Stimulated activated CD8-positive, alpha-beta memory T cell treated with anti-CD3 and anti-CD28 coated beads, Interleukin-4, amount 100 ng/mL, for 1 hour (primary cell): ENCODE measurements at regions not wholly inside any gene's neighbourhood (a gene's known extent, or its start where the extent isn't known, plus 50 kb on each side); places are given as distances from the start of the nearest gene placed in this dataset.
"Not testable (repeated sequence)": the region's sequence is repeated elsewhere in the genome, so short reads cannot be mapped to it uniquely, and the experiment has no call there.

Experiments
- DNase-seq, 2 donors: peaks; one replicate each; pipeline ENCODE4 v3.0.0-alpha.2; 2020; ENCODE audit warnings: low read depth in 2 of 2, low spot score in 1 of 2

GRCh38 chr20:56689318-56689717 is 60.2 kb downstream of the TFAP2C start:
- no peak for DNase-seq

GRCh38 chr20:56689852-56690485 is 60.9 kb downstream of the TFAP2C start:
- DNase-seq: no peak

DNA sequence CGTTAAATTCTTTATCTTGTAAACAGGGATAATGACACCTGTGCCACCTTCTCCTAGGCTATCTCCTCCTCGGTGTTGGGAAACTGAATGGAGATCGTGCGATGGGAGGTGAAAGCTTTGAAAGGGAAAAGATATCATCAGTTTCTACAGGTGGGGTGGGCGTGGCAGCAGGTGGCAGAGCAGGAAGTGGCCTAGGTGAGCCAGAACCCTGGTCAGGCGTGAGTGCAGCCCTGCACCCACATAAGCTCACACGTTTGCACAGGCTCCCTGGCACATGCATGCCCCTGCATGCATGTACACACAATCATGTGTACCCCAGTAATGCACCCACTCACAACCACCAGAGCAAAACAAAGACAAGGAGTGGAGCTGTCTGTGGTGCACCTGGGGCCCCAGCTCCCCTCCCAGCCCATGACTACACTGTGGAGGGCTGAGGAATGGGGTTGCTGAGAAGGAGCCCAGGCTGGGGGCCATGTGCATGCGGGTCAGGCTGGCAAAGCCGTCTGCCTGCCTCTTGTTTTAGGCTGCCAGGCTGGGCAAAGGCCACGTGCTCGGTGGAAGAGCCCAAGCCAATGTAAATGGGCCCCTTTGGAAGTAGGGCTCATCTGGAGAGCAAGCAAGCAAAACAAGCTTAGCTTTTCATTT is 61.5 kb downstream of the TFAP2C start:
- no peak for DNase-seq

DNA sequence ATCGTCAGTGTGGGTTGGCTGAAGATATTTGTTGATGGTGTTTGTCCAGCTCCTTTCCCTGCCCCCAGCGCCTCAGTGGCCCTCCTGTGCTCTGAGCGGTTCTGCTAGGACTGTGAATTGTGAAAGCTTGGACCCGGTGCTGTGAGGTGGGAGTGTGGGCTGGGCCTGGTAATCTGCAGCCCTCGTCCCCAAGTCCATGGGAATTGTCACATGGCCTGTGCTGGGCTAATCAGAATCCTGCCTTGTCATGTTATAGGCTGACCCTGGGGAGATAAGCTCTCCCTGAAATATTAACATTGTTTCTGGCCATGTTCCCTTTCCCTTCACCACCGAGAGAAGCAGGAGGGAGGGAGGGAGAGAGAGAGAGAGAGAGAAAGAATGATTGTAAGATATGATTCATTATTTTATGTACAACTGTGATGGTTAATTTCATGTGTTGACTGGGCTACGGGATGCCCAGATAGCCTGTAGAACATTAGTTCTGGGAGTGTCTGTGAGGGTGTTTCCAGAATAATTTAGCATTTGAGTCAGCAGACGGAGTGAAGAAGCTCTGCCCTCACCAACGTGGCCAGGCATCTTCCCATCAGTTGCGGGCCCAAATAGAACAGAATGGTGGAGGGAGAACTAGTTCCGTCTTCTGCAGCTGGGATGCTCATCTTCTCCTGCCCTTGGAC is 62.4 kb downstream of the TFAP2C start:
- no peak for DNase-seq

DNA sequence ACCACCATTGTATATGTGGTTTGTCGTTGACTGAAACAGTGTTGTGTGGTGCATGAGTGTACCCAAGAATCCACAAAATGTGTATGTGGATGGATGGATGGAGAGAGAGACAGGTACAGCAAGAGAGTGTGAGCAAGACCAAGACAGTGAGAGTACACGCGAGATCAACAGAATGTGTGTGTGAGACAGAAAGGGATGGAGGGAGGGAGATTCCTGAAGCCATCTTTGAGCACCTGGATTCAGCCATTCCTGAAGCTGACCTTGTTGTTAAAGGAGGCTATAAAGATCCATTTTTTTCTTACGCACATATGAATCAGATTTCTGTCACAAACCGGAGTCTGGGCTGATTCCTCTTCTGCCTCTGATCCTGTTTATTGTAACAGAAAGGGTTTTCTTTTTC is 64.1 kb downstream of the TFAP2C start:
- no peak for DNase-seq

- no peak for DNase-seq
Measured at GRCh38 chr20:56697476-56697875, 68.4 kb downstream of the TFAP2C start.

- DNase-seq: no peak
Measured at GRCh38 chr20:56698297-56698696, 69.2 kb downstream of the TFAP2C start.

DNA sequence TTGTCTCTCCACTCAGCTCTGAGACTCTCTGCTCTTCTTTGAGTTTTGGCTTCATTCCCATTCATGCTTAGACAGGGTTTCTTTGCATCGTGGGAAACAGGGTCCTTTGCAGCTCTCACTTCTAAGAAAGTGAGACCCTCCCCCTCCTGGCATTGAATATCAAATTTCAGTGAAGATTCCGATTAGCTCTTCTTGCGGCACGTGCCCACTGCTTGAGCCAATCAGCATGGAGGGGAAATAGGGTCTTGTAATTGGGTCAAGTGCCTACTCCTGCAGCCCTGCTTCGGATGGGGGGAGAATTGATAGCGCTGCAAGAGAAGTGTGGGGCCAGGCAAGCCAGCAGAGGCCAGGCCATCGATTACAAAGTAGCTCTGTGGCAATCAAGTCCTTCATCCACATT is 69.6 kb downstream of the TFAP2C start:
- no peak for DNase-seq

DNA sequence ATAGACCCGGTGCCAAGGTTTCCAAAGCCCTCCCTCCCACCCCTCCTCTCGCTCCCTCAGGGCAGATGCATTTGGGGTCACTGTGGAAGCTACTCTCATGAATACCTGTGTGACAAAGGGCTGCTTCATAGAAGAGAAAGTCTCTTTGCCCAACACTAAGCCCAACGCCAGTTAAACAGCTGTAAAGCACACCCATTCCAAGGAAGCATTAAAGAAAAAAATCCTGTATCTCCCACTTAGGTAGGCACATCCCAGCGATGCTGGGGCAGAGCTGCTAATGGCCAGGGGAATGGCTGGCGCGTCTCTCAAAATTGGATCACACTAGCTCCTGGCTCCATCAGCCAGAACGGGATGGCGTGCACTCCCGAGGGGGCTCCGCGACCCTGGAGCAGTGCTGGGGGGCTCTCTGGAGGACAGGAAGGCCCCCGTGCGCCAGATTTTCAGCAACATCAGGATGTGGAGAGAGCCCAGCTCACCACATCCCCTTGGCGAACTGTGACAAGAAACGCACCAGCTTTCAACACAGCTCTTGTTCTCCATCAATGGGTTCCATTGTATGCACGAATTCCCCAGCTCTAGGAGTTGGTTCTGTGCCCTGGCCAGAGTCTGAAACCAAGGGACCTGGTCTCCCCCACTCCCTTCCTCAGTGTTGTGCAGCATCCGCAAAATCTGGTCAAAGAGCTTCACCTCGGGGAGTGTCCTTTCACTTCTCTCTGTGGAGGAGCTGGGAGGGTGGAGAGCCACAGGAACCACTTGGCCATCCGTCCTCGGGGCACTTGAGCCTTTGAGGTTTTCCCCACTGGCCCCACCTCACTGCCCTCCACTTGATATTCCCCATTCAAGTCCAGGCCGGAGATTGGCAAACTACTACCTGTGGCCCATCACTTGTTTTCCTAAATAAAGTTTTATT is 74.1 kb downstream of the TFAP2C start:
- no peak for DNase-seq

GRCh38 chr20:56706867-56707360 is 77.8 kb downstream of the TFAP2C start:
- no peak for DNase-seq

DNA sequence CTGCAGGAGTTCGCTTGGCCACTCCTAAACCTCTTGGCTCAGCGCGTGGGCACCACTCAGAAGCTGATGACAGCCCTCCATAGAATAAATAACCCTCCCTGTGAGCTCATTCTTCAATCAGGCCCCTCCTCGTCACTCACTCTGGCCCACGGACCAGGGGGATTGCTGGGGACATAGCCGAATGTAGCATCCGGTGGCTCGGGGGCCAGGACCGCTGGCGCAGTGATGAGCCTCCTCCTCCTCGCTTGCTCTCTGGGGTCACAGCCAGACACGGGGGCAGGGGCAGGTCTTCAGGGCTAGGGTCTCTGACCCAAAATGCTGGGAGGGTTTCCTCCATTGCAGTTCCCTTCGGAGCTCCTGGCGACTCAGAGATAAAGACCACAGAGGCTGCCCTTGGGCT is 79.9 kb downstream of the TFAP2C start:
- no peak for DNase-seq

DNA sequence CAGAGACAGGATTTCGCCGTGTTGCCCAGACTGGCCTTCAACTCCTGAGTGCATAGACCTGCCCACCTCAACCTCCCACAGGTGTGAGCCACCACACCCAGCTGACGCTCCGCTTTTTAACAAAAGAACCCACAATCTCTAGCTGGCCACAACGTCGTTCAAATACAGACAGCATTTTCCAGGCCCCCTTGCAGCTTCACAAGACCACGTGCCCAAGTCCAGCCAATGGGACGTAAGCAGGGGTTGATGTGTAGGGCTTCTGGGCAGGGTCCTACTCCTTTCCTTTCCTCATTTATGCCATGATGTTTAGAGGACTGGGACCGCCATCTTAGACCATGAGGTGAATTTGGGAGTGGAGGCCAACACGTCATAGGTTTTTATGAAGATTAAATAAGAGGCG is 81.0 kb downstream of the TFAP2C start:
- no peak for DNase-seq

- DNase-seq: not testable (repeated sequence)
Measured at GRCh38 chr20:56710577-56710976, 81.5 kb downstream of the TFAP2C start.

- no peak for DNase-seq
Measured at GRCh38 chr20:56711018-56711417, 81.9 kb downstream of the TFAP2C start.

DNA sequence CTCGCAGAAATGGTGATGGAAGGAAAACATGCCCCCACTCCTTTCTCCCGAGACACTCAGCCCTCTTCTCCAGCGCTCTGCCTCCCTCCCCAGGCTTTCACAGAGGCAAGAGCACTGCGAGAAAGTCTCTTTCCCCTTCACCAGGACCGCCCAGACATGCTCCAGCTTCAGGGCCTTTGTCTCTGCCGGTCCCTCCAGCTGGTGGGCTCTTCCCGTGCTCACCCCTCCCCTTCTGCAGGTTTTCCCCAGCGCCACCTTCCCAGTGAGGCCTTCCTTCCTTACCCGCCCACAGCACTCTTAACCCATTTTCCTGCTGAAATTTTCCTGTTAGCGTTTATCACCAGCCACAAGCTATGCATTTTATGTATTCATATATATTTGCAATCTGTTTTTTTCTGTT is 86.2 kb downstream of the TFAP2C start:
- DNase-seq: no peak

DNA sequence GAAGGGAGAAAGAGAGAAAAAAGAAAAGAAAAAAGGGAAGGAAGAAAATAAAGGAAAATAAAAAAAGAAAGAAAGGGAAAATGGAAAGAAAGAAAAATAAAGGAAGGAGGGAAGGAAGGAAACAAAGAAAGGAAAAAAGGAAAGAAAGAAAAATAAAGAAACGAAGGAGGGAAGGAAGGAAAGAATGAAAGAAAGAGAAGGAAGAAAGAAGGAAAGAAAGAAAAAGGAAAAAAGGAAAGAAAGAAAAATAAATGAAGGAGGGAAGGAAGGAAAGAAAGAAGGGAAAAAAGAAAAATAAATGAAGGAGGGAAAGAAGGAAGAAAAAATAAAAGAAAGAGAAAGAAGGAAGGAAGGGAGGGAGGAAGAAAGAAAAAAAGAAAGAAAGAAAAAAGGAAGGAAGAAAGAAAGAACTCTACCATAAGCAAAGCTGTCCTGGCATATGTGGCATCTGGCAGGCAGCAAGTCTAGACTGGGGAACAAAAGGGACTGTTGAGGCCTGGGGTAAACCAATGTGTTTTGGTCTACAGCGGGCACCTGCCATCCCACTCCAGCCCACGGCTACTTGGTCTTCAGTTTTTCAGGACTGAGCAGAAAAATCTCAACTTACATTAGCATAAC is 86.9 kb downstream of the TFAP2C start:
- no peak for DNase-seq

GRCh38 chr20:56716806-56717205 is 87.7 kb downstream of the TFAP2C start:
- no peak for DNase-seq

GRCh38 chr20:56718816-56719215 is 89.7 kb downstream of the TFAP2C start:
- no peak for DNase-seq

GRCh38 chr20:56720620-56721213 is 91.6 kb downstream of the TFAP2C start:
- no peak for DNase-seq

DNA sequence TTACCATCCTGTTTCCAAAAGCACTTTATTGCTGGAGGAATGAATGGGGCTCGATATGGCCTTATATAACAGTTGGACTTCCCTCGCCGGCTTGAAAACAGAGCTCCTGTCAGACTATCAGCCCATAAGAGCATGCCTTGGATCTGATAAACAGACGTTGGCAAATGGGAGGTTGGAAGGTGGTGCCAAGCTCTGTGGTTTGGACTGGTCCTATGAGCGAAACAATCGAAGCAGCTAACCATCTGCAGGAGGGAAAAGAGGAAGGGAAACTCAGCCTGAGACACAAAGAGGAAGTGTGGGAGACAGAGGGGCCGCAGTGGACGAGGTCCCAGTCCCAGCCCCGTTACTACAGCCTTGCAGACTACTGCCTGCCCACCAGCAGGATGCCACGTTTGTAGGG is 92.9 kb downstream of the TFAP2C start:
- no peak for DNase-seq

- DNase-seq: no peak
Measured at GRCh38 chr20:56723331-56723730, 94.2 kb downstream of the TFAP2C start.
